ENCODE measurements at regions not wholly inside any gene's neighbourhood (a gene's known extent, or its start where the extent isn't known, plus 50 kb on each side); places are given as distances from the start of the nearest gene placed in this dataset.
A peak's percentile ranks its signal among the peaks of the same experiment; 100 is the strongest.
"Not testable (repeated sequence)": the region's sequence is repeated elsewhere in the genome, so short reads cannot be mapped to it uniquely, and the experiment has no call there.

DNA sequence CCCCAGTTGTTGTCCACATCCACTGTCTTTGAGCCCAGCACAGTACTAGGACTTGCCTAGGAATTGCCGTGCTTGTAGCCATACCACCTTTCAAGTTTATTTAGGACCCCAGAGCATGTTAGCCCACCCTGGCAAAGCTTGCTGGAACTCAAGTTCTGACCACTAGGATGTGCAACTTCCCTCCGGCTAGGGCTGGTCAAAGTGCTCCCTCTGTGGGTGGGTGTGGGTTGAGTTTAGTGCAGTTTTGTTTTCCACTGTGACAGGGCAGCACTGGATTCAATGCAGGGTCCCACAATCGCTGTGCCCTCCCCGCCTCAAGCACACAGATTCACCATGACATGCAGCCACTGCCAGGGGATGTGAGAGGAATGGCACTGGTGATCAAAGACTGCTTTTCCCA lies 96.0 kb downstream of the RASGEF1B start:
- no peak for DNase-seq

DNA sequence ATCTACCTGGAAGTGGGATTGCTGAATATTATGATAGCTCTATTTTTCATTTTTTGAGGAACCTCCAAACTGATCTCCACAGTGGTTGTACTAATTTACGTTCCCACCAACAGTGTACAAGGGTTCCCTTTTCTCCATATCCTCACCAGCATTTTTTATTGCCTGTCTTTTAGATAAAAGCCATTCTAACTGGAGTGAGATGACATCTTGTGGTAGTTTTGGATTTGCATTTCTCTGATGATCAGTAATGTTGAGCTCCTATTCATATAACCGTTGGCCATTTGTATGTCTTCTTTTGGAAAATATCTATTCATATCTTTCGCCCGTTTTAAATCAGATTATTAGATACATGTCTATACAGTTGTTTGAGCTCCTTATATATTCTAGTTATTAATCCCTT lies 101.8 kb downstream of the RASGEF1B start:
- DNase-seq: no peak

DNA sequence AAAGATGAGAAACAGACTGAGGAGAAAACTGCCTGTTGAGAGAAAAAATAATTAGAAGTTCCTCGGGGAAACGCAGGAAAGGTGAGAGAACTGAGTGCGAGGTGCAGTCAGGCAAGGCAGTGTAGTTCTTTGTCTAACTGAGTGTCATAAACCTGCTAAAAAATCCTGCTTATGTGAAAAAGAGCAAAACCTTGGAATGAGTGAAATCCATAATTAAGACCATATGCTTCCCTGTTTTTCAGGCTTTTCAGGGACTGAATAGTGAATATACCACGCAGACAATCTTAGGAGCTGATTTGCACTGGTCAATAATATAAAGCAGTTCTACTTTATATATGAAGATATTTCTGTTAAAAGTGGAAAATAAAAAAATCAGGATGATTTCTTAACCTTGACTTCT lies 104.9 kb downstream of the RASGEF1B start:
- DNase-seq: no peak

DNA sequence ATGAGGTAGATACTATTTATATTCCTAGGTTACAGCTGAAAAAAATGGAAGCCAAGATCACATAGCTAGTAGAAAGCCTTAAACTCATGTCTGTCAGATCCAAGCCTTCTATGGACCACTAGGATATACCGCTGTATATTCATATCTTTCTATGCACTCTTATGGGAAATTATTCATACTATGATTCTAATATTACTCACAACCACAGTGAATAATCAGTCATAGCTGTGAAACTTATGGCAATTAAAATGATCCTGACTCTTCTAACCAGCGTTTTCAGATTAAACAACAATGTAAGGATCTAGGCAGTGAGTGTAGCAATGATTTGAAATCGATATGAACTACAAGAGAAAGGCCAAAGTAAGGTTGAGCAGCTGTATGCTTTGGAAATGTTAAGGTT lies 111.0 kb downstream of the RASGEF1B start:
- no peak for DNase-seq

DNA sequence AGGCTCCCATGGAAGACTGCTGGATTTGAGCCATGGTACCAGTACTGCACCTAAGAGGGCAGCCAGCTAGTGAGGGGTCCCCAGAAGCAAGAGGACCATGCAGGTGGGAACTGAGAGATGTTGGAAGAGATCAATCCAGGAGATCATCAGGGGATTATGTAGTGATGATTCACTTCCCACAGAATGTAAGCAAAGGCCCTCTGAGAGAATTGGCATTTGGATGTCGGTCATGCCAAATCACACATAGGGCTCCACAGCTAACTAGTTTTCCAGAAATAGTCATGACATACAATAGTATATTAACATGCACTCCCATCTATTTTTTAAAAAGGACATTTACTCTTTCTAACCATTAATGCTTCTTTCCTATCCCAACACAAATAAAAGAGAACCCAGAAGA lies 112.5 kb downstream of the RASGEF1B start:
- no peak for DNase-seq

DNA sequence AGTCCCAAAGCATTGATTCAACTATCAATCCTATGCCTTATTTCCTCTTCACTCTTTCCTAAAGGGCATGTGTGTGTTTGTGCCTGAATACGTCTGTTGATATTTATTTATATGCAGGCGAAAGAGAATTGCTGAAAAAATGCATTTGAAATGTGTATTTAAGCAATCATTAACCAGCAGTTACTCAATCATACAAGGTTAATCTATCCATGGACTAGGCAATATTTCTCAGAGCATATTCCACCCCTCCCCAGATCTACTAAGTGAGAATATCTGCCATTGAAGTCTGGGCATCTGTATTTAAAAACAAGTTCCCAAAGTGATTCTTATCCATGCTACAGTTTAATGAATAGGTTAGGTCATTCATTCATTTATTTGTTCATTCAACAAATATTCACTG lies 113.6 kb downstream of the RASGEF1B start:
- no peak for DNase-seq

DNA sequence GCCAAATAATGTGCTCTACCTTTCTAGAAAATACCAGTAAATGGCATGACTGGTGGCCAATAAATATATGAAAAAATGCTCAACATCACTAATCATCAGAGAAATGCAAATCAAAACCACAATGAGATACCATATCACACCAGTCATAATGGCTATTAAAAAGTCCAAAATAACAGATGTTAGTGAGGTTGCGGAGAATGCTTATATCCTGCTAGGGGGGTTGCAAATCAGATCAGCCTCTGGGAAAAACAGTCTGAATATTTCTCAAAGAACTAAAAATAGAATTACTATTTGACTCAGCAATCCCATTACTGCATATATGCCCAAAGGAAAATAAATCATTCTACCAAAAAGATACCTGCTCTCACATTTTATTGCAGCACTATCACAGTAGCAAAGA lies 115.1 kb downstream of the RASGEF1B start:
- DNase-seq: no peak

DNA sequence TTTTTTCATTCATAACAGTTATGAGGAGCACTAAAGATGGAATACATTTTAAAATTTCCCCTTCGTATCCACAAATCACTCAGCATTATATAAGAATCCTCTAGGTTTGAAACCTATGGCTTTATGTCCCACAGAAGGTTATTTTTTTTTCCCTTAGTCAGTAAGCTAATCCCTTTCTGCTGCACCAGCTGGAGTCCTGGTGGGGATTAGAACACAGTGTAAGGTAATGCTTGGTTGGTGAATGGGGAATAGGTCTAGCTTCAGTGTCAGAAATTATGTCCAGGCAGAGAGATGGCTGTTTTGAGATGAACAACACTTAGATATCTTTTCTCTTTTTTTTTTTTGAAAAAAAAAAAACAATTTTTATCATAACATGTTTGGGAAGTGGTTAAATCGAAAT lies 116.6 kb downstream of the RASGEF1B start:
- no peak for DNase-seq

DNA sequence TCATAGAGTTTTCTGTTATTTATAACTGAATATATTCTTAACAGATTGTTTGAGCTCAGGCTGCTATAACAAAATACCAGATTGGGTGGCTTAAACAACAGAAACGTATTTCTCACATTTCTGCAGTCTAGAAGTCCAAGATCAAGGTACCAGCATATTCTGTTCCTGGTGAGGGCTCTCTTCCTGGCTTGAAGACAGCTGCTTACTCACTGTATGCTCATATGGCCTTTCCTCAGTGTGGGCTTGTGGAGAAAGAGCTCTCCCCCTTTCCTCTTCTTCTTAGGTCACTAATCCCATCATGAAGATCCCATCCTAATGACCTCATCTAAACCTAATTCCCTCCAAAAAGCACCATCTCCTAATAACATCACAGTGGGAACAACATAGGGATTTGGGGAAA lies 117.8 kb downstream of the RASGEF1B start:
- no peak for DNase-seq

DNA sequence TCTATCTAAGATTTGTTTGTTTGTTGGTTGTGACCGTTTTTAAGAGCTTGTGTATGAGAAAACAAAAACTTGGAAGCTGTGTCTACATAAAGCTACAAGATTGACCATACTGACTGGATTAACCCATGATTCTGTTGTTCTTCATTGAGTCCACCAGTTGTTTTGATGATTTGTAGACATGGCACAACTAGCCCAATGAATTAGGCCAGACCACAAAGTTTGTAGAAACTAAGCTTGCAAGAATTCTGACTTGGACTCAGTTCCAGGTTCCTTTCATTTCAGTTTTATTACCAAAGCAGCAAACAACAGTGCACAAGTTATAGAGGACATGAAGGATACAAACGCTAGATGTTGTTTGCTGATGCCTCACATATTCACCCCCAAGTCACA lies 119.3 kb downstream of the RASGEF1B start:
- no peak for DNase-seq

DNA sequence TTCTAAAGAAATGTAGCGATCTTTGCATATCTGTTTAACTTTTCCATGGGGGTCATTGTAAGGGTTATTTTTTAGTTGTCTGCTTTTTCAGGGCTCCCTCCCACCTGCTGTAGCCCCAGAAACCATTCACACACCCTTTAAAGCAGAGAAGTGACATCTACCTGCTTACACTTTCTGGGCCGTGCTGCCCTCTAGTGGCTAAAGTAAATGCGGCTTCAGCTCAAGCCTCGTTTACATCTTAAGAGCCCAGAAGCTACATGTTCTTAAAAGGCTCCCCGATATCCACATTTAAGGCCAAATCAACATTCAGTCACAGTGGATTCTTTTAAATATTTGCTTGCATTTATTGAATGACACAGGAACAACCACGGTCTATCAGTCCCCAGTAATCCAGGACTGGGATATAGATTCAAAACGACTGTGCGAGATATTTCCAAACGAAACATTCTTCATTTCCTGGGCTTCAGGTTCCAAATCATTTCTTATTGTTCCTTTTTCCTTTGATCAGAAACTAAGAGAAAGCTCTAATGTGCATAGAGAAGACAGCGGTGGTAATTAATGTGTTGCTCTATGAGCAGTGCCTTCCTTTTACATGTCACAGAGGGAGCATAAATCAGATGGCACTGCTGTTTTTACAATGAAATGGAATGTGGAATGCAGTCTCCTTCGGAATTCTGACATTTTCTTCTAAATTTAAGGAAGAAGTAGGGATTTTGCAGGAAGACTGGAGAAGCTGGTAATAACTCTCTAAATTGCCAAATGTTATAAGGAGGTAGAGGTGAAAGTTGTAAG lies 119.9 kb downstream of the RASGEF1B start:
- DNase-seq: peak; percentile 67 to 76

DNA sequence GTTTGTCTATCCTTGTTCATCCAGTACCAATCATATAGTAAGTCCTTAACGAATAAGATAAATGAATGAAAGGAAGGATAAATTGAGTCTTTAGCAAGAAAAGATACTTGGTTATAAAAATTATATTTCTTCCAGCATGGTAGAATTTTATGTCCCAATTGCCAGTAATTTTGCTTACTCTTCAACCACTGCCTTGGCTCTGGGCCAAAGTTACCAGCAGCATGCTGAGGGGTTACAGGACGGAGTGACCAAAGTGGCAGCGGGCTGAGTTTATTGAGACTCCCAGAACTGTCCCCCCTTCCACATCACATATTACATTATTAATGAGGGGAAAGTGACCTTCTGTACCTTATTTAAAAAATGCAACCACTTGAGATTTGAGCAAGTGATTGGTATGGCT lies 121.7 kb downstream of the RASGEF1B start:
- DNase-seq: no peak

DNA sequence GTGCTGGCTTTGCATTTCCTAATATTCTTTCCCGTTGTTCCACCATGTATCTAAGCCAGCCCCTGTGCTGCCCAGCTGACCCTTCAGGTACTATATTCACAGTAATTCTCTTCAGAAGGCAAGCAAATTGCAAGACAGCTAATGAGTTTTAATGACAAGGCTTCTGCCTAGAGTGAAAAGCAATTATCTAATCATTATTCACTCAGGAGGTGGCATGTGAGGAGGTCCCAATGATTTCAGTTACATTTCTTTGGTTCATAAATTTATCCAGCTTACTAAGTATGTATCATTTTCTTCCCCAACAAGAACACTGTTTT lies 123.0 kb downstream of the RASGEF1B start:
- no peak for DNase-seq

DNA sequence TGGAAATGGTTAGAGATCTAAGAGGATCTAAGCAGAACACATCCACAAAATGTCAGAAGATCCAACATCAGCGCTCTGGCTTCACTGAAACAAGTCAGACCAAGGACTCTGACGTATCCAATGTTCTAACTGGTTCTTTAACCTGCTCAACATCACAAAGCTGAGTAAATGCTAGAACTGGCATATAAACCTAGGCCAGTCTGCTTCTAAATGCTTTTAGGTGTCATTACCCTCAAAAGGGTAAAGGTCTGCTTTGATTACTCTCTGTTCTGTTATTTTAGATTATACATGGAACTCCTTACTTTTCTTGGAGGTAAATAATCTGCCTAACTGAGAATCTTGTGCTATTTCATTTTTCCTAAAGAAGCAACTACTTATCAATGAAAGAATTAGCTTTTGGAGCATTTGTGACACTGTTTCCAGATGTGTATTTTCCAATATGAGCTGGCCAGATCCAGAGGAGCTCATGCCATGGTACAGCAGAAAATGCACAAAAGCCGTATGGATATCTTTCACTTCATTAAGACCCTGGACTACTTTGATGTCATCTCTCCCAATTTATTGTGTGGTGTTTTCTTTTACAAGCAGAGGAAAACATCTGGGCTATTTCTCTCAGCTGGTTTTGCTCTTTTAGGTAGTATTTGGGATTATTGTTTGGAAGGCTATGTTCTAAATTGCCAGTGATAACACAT lies 123.5 kb downstream of the RASGEF1B start:
- no peak for DNase-seq

DNA sequence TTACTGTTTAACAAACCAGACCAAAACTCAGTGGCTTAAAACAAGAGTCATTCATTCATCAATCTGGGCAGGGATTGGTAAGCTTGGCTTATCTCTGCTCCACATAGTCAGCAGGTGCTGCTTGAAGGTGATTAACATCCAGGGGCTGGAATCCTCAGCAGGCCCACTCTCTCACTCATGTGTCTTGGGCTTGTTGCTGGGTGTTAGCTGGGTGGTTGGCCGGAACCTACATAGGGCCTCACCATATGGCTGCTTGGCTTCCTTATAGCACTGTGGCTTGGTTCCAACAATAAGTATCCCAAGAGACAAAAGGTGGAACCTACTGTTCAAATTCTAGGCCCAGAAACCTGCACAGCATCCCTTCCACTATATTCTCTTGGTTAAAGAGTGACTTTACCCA lies 125.0 kb downstream of the RASGEF1B start:
- DNase-seq: no peak

DNA sequence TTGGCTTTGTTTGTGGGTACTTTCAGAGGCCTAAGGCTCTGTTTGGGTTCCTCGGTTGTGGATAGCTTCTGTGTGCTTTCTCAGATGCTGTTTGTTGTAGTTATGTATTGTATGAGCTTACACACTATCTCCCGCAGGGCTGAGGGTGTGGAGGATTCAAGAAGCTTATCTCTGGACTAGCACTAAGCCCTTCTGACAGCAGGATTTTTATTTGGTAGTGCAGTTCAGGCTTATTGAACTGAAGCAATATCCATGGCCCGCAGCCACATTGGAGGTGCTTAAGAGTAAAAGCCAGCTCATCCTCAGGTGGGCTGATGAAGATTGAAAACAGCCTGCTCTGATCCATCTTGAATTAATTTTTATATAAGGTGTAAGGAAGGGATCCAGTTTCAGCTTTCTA lies 128.2 kb downstream of the RASGEF1B start:
- no peak for DNase-seq

DNA sequence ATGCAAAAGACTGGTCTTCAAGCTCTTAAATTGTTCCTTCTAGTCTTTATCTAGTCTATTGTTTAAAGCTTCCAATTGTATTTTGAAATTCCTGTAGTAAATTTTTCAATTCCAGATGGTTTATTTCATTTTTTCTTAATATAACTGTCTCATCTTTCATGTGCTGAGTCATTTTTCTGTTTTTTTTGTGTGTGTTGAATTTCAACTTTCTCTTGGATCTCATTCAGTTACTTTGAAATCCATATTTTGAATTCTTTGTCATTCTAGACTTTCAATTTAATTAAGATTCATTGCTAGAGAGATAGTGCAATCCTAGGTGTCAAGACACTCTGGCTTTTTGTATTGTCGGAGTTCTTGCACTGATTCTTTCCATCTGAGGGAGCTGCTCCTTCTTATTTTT lies 128.0 kb upstream of the PRKG2 start:
- DNase-seq: no peak

DNA sequence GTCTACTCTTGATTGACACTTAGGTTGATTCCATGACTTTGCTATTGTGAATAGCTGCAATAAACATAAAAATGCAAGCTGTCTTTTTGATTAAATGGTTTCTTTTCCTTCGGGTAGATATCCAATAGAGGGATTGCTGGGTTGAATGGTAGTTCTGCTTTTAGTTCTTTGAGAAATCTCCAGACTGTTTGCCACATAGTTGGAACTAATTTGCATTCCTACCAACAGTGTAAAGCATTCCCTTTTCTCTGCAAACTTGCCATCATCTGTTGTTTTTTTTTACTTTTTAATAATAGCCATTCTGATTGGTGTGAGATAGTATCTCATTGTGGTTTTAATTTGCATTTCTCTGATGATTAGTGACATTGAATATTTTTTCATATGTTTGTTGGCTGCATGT lies 122.2 kb upstream of the PRKG2 start:
- no peak for DNase-seq

DNA sequence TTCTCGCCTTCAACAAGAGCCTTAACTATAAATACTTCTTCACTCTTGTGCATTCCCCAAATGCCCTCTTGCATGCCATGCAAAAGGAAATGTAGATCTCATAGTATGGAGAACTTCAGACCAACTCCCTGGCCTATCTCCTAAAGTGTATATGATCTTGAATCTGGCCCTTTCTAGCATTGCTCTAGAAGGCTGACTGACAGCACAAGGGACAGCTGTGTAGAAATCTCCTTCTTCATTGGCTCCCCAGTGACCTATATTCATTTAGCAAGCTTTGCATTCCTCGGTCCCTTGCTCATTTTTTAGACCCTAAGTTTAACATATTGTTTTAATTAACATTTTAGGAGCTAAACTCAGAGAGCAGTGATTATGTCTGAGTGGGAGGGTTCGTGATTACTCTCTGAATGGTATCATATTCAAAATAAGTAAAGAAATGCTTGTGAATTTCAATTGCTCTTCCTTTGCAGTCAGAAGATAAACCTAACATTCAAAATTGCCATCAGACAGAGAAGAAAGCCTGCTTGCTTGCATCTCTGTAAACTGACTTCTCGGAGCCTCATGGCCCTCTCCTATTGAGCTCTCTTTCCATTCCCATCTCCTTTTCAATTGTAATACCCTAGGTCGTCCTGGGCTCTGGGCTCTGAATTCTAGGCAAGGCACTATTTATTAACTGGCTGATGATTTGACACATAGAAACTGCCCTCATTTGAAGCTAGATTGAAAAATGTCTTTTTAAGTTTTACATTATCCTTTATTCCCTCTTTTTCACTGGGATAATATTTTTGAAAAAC lies 120.3 kb upstream of the PRKG2 start:
- DNase-seq: no peak

DNA sequence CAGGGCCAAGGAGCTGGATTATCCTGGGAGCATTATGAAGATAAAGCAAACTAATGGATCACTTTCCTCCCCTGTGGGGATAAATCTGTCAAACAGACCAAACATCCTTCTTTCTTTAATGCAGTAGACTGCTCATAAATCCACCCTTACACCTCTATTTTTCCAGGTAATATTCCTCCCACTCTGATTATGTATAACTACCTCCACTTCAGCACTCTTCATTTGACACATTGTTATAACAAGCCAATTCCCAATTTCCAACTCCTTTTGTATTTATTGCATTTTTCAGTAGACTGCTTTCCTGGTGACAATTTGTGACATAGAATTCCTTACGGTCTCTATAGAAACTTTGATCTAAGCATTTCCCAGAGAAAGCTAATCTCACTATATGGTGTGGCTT lies 115.0 kb upstream of the PRKG2 start:
- no peak for DNase-seq

DNA sequence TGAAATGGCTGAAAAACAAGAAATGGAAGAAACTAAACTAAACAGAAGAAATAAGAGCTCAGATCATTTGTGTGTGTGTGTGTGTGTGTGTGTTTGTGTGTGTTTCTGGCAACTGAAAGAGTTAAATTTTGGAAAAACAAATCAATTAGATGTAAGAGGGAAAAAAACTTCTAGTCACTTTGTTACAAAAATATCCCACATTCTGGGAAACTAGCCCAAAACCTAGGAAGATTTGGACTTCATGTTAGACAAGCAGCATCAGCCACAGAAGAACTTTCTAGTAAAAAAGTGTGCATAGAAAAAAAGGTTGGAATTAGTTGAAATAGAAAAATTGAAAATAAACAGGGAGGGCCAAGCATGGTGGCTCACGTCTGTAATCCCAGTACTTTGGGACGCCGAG lies 111.6 kb upstream of the PRKG2 start:
- DNase-seq: no peak

DNA sequence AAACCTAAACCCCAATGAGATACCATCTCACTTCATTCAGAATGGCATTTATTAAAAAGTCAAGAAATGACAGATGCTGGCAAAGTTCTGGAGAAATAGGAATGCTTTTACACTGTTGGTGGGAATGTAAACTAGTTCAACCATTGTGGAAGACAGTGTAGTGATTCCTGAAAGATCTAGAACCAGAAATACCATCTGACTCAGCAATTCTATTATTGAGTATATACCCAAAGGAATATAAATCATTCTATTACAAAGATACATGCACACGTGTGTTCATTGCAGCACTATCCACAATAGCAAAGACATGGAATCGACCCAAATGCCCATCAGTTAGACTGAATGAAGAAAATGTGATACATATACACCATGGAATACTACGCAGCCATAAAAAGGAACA lies 109.6 kb upstream of the PRKG2 start:
- not testable (repeated sequence) for DNase-seq

DNA sequence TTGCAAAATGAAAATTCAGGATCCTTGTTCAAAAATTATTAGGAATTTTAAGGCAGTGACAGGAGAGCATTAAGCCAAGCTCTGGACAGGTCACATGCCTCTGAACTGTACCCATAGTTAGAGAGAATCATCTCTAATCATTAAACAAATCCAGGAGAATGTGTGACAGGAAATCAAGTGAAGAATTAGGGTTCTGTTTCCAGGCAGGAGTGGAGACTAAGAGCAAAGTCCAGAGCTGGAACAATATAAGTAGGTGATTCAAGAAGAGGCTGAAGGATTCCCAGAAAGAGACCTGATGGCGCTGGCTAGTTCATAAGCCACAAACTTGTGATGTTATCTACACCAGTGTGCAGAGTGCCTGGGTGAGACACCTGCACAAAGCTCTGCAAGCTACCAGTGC lies 104.6 kb upstream of the PRKG2 start:
- DNase-seq: no peak

DNA sequence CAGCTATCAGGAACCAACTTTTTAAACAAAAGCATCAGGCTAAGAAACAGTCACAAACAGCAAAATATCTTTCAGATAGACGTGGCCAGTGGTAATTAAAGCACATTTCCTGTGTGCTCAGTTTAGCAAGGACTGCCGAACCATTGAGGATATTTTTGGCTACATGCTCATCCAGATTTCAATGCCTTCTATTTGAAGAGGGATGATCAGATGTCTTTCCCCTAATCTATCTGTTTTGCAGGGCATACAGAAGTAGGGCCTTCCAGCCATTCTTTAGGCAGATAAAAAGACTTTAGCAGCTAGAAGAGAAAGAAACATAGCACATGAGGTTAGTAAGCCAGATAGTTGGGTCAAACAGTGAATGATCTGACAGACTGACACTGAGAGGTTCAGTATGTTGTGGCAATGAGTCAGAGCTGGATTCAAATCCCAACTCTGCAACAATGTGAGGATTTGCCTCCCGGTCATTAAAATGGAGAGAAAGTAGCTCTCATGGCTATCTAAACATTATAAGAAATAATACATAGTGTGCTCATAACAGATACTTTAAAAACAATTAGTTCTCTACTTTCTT lies 100.0 kb upstream of the PRKG2 start:
- DNase-seq: no peak

All from activated CD4-positive, alpha-beta T cell treated with anti-CD3 and anti-CD28 coated beads, Interleukin-2, amount 50 U/mL, for 48 hours (primary cell).